ENCODE measurements at regions not wholly inside any gene's neighbourhood (a gene's known extent, or its start where the extent isn't known, plus 50 kb on each side); places are given as distances from the start of the nearest gene placed in this dataset.

DNA sequence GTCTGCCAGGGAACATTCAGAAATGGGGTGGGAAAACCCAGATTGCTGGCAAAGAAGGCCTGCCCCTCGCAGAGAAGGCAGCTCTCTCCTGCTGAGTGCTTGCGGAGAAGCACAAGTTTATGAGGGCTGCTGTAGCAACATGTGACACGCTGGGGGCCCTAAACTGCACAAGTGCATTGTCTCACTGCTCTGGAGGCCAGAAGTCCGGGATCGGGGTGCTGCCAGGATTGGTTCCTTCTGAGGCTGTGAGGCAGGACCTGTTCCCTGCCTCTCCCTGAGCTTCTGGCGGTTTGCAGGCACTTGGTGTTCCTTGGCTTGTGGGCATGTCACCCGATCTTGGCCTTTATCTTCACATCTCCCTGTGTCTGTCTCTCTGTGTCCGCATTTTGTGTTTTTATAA lies 75.6 kb upstream of the NEURL1B start:
- no peaks in the 10 kb centered on the region for H3K9me3 Mint-ChIP-seq (ENCODE audit: low read depth, unreplicated experiment)
- no peak overlapping the region for H3K4me3 Mint-ChIP-seq (ENCODE audit: low read depth, unreplicated experiment)
- intact Hi-C loops (cut with micrococcal nuclease; ENCODE audit: unreplicated experiment): loop anchor here (10.0 kb wide), 1 partner anchor 129 kb away; no protein-coding TSS in a partner anchor
- no peak for DNase-seq
- peaks cover 97% of the 10 kb centered on the region for H3K27me3 Mint-ChIP-seq (ENCODE audit: unreplicated experiment)
- no peaks in the 10 kb centered on the region for H3K36me3 Mint-ChIP-seq (ENCODE audit: insufficient read depth, unreplicated experiment)
- CTCF ChIA-PET: no interaction called here
- H3K27ac Mint-ChIP-seq (ENCODE audit: unreplicated experiment): no peak overlapping the region
- TF ChIP-seq, protein P1, sequence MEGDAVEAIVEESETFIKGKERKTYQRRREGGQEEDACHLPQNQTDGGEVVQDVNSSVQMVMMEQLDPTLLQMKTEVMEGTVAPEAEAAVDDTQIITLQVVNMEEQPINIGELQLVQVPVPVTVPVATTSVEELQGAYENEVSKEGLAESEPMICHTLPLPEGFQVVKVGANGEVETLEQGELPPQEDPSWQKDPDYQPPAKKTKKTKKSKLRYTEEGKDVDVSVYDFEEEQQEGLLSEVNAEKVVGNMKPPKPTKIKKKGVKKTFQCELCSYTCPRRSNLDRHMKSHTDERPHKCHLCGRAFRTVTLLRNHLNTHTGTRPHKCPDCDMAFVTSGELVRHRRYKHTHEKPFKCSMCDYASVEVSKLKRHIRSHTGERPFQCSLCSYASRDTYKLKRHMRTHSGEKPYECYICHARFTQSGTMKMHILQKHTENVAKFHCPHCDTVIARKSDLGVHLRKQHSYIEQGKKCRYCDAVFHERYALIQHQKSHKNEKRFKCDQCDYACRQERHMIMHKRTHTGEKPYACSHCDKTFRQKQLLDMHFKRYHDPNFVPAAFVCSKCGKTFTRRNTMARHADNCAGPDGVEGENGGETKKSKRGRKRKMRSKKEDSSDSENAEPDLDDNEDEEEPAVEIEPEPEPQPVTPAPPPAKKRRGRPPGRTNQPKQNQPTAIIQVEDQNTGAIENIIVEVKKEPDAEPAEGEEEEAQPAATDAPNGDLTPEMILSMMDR (IDR thresholded peaks at IDR 0.05; ENCODE audit: unreplicated experiment): no peak
- H3K4me1 Mint-ChIP-seq (ENCODE audit: low read depth, unreplicated experiment): no peaks in the 10 kb centered on the region
- BruUV-seq (replicated peaks): no TSS peak

DNA sequence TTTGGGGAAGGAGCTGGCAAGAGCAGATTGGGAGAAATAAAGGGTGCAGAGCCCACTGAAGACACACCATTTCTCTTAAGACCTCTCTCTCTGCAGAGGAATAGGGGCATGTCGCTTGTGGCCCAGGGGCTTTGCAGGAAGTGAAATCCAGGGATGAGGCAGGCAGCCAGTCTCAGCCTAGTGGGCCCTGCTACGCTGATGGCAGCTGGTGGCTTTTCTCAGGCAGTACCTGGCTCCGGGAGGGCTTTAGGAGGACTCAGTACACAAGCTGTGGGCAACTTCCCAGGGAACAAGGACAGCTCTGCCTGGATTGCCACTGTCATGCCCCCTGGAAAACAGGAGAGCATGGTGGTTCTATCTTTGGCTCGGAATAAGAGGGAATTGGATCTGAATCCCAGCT lies 76.2 kb upstream of the NEURL1B start:
- CTCF ChIA-PET: interaction anchor here (1.0 kb wide), 1 partner anchor 9 kb away, joined by 3 read pairs; no protein-coding TSS in a partner anchor
- BruUV-seq (replicated peaks): no TSS peak
- TF ChIP-seq, protein P1 (IDR thresholded peaks at IDR 0.05; ENCODE audit: unreplicated experiment): no peak
- Mint-ChIP-seq H3K4me1 (ENCODE audit: low read depth, unreplicated experiment) (no peaks in the 10 kb centered on the region), H3K27ac (ENCODE audit: unreplicated experiment) (no peak overlapping the region), H3K36me3 (ENCODE audit: insufficient read depth, unreplicated experiment) (no peaks in the 10 kb centered on the region), H3K9me3 (ENCODE audit: low read depth, unreplicated experiment) (no peaks in the 10 kb centered on the region), H3K4me3 (ENCODE audit: low read depth, unreplicated experiment) (no peak overlapping the region), H3K27me3 (ENCODE audit: unreplicated experiment) (peaks cover 97% of the 10 kb centered on the region)
- intact Hi-C loops (cut with micrococcal nuclease; ENCODE audit: unreplicated experiment): loop anchor here (10.0 kb wide), 1 partner anchor 130 kb away; no protein-coding TSS in a partner anchor
- no peak for DNase-seq

DNA sequence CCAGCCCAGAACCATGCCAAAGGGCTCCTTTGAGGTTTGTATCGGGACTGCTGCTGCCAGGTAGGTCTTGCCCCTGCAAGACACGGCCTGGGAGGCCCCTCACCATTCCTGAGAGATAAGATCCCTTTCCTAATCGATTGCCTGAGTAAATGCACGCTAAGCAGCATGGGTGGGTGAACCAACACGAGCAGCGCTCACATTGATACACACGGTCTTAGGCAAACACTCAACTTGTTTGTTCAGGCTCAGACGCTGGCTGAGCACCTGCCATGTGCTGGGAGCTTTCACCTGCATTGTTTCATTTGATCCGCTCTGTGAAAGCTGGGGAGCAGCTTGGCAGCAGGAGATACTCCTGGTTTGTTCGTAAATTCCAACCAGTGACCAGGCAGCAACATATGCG lies 76.9 kb upstream of the NEURL1B start:
- peaks cover 99% of the 10 kb centered on the region for H3K27me3 Mint-ChIP-seq (ENCODE audit: unreplicated experiment)
- no peak overlapping the region for H3K27ac Mint-ChIP-seq (ENCODE audit: unreplicated experiment)
- H3K4me3 Mint-ChIP-seq (ENCODE audit: low read depth, unreplicated experiment): no peak overlapping the region
- no TSS peak for BruUV-seq (replicated peaks)
- intact Hi-C loops (cut with micrococcal nuclease; ENCODE audit: unreplicated experiment): loop anchor here (10.0 kb wide), 1 partner anchor 131 kb away; no protein-coding TSS in a partner anchor
- CTCF ChIA-PET: interaction anchor here (1.0 kb wide), 1 partner anchor 9 kb away, joined by 3 read pairs; no protein-coding TSS in a partner anchor
- TF ChIP-seq, protein P1 (IDR thresholded peaks at IDR 0.05; ENCODE audit: unreplicated experiment): no peak
- no peaks in the 10 kb centered on the region for H3K36me3 Mint-ChIP-seq (ENCODE audit: insufficient read depth, unreplicated experiment)
- H3K4me1 Mint-ChIP-seq (ENCODE audit: low read depth, unreplicated experiment): no peaks in the 10 kb centered on the region
- no peaks in the 10 kb centered on the region for H3K9me3 Mint-ChIP-seq (ENCODE audit: low read depth, unreplicated experiment)
- DNase-seq: peak; percentile 24

DNA sequence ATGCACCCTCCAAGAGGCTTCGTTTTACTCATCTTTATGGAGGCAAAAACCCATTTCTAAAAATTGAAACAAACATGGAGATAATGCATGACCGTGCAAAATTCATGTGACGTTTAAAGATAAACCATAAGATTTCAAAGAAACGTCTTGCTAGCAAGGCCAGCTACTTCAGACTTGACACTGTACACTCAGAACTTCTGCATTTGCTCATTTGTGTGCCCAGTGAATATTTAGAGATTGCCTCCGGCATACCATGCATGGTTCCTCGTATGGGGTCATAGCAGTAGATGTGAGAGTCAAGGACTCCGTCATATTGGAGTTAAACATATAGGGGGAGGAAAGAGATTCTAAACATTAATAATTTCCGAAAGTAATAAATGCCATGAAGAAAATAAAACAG lies 78.6 kb upstream of the NEURL1B start:
- TF ChIP-seq, protein P1 (IDR thresholded peaks at IDR 0.05; ENCODE audit: unreplicated experiment): no peak
- no peak overlapping the region for H3K4me3 Mint-ChIP-seq (ENCODE audit: low read depth, unreplicated experiment)
- H3K27me3 Mint-ChIP-seq (ENCODE audit: unreplicated experiment): peaks cover 100% of the 10 kb centered on the region
- H3K4me1 Mint-ChIP-seq (ENCODE audit: low read depth, unreplicated experiment): no peaks in the 10 kb centered on the region
- BruUV-seq (replicated peaks): no TSS peak
- no peak overlapping the region for H3K27ac Mint-ChIP-seq (ENCODE audit: unreplicated experiment)
- no peak for DNase-seq
- H3K9me3 Mint-ChIP-seq (ENCODE audit: low read depth, unreplicated experiment): no peaks in the 10 kb centered on the region
- no peaks in the 10 kb centered on the region for H3K36me3 Mint-ChIP-seq (ENCODE audit: insufficient read depth, unreplicated experiment)
- intact Hi-C loops (cut with micrococcal nuclease; ENCODE audit: unreplicated experiment): loop anchor here (10.0 kb wide), 1 partner anchor 132 kb away; no protein-coding TSS in a partner anchor
- CTCF ChIA-PET: no interaction called here

All from Calu3 (cell line).